ENCODE measurements at regions not wholly inside any gene's neighbourhood (a gene's known extent, or its start where the extent isn't known, plus 50 kb on each side); places are given as distances from the start of the nearest gene placed in this dataset.

DNA sequence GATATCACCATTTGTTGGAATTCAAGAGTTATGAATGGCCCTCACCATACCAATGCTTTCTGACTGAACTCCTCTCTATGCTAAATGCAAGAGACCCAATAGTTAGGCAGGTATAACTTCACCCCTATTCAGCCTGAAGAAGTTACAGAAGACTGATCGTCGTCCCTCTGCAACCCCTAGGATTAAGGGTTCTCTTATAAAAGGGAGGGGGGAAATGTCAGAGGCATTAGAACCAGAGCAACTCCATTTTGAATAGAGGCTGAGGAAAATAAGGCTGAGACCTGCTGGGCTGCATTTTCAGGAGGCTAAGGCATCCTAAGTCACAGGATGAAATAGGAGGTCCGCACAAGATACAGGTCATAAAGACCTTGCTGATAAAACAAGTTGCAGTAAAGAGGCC lies 494.3 kb downstream of the SPRY1 start:
- Mint-ChIP-seq H3K4me3 (no peak overlapping the region), H3K4me1 (no peaks in the 10 kb centered on the region), H3K27me3 (ENCODE audit: low read depth in 2 of 2) (no peaks in the 10 kb centered on the region), H3K9me3 (no peaks in the 10 kb centered on the region), H3K27ac (no peak overlapping the region), H3K36me3 (no peaks in the 10 kb centered on the region)
- DNase-seq (no peak), ATAC-seq (no peak)
- intact Hi-C loops (cut with micrococcal nuclease) = no loop called here
- Histone ChIP-seq H3K27me3 (ENCODE audit: control insufficient read depth, insufficient read depth, low read length) (no peaks in the 10 kb centered on the region), H3K27ac (ENCODE audit: low read length) (no peak overlapping the region), H3K36me3 (ENCODE audit: control insufficient read depth, insufficient read depth, low read length) (no peaks in the 10 kb centered on the region), H3K4me1 (ENCODE audit: control insufficient read depth, insufficient read depth, low read length) (no peaks in the 10 kb centered on the region), H3K9me3 (ENCODE audit: control insufficient read depth, insufficient read depth, low read length) (no peaks in the 10 kb centered on the region), H3K4me3 (ENCODE audit: low read length) (no peak overlapping the region)
- TF ChIP-seq, protein P1, sequence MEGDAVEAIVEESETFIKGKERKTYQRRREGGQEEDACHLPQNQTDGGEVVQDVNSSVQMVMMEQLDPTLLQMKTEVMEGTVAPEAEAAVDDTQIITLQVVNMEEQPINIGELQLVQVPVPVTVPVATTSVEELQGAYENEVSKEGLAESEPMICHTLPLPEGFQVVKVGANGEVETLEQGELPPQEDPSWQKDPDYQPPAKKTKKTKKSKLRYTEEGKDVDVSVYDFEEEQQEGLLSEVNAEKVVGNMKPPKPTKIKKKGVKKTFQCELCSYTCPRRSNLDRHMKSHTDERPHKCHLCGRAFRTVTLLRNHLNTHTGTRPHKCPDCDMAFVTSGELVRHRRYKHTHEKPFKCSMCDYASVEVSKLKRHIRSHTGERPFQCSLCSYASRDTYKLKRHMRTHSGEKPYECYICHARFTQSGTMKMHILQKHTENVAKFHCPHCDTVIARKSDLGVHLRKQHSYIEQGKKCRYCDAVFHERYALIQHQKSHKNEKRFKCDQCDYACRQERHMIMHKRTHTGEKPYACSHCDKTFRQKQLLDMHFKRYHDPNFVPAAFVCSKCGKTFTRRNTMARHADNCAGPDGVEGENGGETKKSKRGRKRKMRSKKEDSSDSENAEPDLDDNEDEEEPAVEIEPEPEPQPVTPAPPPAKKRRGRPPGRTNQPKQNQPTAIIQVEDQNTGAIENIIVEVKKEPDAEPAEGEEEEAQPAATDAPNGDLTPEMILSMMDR (IDR thresholded peaks at IDR 0.05) = no peak
- WGBS (ENCODE audit: insufficient coverage) = 90% methylated on average over 3 of the region's 3 CpGs

DNA sequence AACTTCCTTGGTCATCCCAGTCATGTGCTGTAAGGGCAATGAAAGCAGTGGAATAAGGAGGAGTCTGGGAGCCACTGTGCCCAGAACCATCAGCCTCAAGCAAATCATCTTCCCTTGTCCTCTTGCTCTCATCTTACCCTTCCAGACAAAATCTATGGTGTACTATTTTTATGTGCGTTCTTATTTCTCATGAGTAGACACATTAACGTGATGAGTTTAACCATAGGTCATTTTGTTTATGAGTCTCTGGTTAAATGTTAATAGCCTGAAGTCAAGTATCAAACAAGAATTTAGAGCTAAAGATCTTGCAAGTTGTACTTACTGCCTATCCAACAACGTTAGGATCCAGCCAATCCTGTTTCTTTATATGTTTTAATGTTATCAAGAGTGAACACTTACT lies 495.3 kb downstream of the SPRY1 start:
- Mint-ChIP-seq H3K36me3 (no peaks in the 10 kb centered on the region), H3K27me3 (ENCODE audit: low read depth in 2 of 2) (no peaks in the 10 kb centered on the region), H3K4me3 (no peak overlapping the region), H3K27ac (no peak overlapping the region), H3K9me3 (no peaks in the 10 kb centered on the region), H3K4me1 (no peaks in the 10 kb centered on the region)
- TF ChIP-seq, protein P1 (IDR thresholded peaks at IDR 0.05) = no peak
- Histone ChIP-seq H3K9me3 (ENCODE audit: control insufficient read depth, insufficient read depth, low read length) (no peaks in the 10 kb centered on the region), H3K27me3 (ENCODE audit: control insufficient read depth, insufficient read depth, low read length) (no peaks in the 10 kb centered on the region), H3K4me1 (ENCODE audit: control insufficient read depth, insufficient read depth, low read length) (no peaks in the 10 kb centered on the region), H3K36me3 (ENCODE audit: control insufficient read depth, insufficient read depth, low read length) (no peaks in the 10 kb centered on the region), H3K27ac (ENCODE audit: low read length) (no peak overlapping the region), H3K4me3 (ENCODE audit: low read length) (no peak overlapping the region)
- no peak for ATAC-seq
- no peak for DNase-seq
- 86% methylated on average over 2 of the region's 3 CpGs for WGBS (ENCODE audit: insufficient coverage)
- intact Hi-C loops (cut with micrococcal nuclease) = no loop called here

DNA sequence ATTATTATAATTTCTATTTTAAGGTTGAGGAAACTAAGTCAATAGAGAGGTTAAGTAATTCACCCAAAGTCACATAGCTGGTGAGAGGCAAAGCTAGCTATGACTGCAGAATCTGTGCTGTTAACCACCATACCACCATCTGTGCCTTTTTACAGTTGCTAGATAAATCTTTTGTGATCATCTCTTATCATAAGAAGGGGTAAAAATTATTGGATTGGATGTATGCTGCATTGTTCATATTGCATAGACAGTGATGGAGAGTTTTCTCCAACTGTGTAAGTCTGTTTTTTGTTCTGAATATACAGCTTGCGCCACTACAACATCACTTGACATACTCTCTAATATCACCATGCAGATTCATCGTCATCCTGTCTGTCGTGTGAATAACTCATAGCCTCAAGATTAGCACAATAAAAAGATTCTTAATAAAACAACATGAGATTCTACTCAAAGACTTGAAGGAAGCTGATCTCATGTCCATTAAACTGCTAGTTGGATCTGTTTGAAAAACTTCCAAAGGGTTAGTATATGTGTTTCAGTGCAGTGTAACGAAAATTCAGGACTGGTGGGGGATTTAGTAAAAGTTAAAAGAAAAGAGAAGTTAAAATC lies 495.9 kb downstream of the SPRY1 start:
- no peaks in the 10 kb centered on the region for H3K4me1 Mint-ChIP-seq
- H3K36me3 Mint-ChIP-seq = no peaks in the 10 kb centered on the region
- ATAC-seq (no peak), DNase-seq (no peak)
- no peak overlapping the region for H3K4me3 Mint-ChIP-seq
- Histone ChIP-seq H3K4me3 (ENCODE audit: low read length) (no peak overlapping the region), H3K27me3 (ENCODE audit: control insufficient read depth, insufficient read depth, low read length) (no peaks in the 10 kb centered on the region), H3K27ac (ENCODE audit: low read length) (no peak overlapping the region), H3K9me3 (ENCODE audit: control insufficient read depth, insufficient read depth, low read length) (no peaks in the 10 kb centered on the region), H3K4me1 (ENCODE audit: control insufficient read depth, insufficient read depth, low read length) (no peaks in the 10 kb centered on the region), H3K36me3 (ENCODE audit: control insufficient read depth, insufficient read depth, low read length) (no peaks in the 10 kb centered on the region)
- H3K9me3 Mint-ChIP-seq = peaks cover 0 to 2% of the 10 kb centered on the region in 2 donors
- TF ChIP-seq, protein P1 (IDR thresholded peaks at IDR 0.05) = no peak
- 90% methylated on average over 4 of the region's 4 CpGs for WGBS (ENCODE audit: insufficient coverage)
- H3K27ac Mint-ChIP-seq = no peak overlapping the region
- intact Hi-C loops (cut with micrococcal nuclease) = no loop called here
- H3K27me3 Mint-ChIP-seq (ENCODE audit: low read depth in 2 of 2) = peaks cover 0 to 2% of the 10 kb centered on the region in 2 donors
